GM18505 (cell line): ENCODE measurements at regions not wholly inside any gene's neighbourhood (a gene's known extent, or its start where the extent isn't known, plus 50 kb on each side); places are given as distances from the start of the nearest gene placed in this dataset.
"Not testable (repeated sequence)": the region's sequence is repeated elsewhere in the genome, so short reads cannot be mapped to it uniquely, and the experiment has no call there.

Source experiments
- ATAC-seq: cut with Tn5 transposase; IDR thresholded peaks from one replicate; pipeline ENCODE4 v1.9.1; 2021; ENCODE audit not compliant: unreplicated experiment
- POLR2A ChIP-seq: IDR thresholded peaks from 4 replicates; pipeline ENCODE4 v1.6.1; 2011; ENCODE audit warnings: borderline replicate concordance; ENCODE audit not compliant: insufficient read depth, insufficient read length; ENCODE audit errors: extremely low read depth

DNA sequence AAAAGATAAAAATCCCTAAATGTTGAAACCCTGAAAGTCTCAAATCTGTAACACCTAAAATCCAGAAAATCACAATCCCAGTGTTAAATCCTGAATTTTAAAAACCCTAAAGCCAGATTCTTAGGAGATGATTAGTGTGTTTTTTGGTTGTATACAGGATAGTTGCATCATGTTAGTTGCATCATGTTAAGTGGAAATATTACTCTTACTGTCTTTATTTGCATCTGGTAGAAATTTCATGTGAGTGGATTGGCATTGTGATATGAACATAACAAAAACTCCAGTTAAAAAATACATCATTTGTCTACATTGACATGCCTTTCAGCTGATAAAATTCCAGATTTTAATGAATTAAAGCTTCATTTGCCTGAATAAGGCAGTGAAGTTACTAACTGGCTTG is 683.1 kb upstream of the ACVR2A start:
- ATAC-seq = no peak
- no peak for TF ChIP-seq POLR2A

DNA sequence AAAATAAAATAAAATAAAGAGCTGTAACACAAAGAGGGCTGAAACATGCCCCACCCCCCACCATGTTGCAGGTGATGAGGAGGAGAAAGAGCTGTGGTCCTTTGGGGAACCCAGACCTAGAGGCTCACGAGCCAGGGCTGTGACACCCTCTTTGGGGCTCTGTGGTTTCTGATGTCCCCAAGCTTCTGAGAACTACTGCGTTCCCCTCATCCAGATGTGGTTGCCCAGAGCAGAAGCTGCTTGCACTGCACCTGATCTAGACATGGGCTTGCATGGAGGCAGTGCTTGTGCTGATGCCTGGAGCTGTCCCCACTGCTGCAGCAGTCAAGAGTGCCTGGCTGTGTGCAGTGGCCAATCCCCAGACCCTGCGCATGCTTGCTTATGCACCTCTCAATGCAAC is 687.9 kb upstream of the ACVR2A start:
- ATAC-seq = no peak
- TF ChIP-seq POLR2A = no peak

DNA sequence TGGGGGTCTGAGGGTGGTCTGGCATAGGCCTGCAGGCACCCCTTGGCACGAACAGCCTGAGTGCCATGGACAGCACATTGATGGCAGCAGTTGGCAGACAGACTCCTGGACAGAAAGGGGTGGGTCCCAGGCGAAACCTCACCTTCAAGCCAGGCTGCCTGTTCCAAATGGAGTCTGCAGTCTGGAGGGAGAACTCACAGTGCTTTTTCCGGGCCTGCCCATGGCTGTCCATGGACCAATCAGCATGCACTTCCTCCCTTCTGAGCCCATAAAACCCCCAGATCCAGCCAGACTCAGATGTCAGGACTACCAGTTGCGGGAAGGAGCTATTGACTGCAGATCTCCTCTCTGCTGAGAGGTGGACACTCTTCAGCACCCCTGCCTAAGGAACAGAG is 694.6 kb upstream of the ACVR2A start:
- no peak for TF ChIP-seq POLR2A
- no peak for ATAC-seq

DNA sequence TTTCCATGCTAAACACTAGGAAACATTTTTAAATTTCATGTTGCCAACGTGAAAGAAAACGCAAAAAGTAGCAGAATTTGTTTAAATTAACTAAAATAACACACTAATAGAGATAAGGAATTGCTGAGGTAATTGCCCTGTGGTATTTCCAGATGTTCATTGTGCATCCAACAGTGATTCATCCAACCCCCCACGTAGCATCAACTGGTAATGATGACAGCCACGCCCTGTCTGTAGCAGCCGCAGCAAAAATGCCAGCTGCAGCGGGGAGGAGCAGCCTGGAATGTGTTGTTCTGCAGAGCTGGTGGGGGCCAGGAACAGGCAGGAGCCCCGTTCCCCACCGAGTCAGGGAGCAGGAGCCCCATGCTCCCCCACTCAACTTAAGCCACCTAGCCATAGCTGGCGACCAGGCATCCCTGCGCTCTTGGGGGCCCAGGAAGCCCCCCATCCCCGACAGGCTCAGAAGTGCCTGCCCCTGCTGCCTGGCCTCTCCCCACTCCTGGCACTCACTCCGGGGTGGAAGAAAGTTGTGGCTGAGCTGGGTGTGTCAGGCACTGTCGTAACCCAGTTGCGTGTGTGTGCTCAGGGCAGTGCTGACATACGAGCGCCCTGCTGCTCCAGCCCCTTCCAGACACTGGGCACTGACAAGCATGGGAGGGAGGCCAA is 695.1 kb upstream of the ACVR2A start:
- TF ChIP-seq POLR2A = no peak

DNA sequence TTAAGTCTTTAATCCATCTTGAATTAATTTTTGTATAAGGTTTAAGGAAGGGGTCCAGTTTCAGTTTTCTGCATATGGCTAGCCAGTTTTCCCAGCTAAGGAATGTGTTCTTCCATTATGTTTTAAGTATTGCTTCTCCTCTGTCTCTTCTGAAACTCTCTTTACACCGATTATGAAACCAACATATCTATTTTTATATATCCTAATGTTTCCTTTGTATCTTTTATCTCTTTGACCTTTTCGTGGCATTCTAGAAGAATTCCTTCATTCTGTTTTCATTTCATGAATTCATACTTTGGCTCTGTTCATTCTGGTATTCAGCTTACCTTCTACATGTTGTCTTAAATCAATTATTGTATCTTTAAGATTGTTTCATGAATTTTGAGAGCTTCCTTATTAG is 697.0 kb upstream of the ACVR2A start:
- TF ChIP-seq POLR2A = no peak
- ATAC-seq = no peak

More for the DNA sequence above, 695.1 kb upstream of the ACVR2A start:
- ATAC-seq = no peak

DNA sequence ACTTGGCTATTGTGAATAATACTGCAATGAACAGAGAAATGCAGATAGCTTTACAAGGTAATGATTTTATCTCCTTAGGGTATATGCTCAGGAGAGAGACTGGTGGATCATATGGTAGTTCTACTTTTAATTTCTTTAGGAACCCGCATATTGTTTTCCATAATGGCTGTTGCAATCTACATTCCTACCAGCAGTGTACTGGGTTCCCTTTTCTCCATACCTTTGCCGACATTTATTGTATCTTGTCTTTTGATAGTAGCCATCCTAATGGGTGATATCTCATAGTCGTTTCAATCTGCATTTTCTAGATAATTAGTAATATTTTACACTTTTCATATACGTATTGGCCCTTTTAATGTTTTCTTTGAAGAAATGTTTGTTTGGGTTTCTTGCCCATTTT is 702.9 kb upstream of the ACVR2A start:
- TF ChIP-seq POLR2A = no peak

DNA sequence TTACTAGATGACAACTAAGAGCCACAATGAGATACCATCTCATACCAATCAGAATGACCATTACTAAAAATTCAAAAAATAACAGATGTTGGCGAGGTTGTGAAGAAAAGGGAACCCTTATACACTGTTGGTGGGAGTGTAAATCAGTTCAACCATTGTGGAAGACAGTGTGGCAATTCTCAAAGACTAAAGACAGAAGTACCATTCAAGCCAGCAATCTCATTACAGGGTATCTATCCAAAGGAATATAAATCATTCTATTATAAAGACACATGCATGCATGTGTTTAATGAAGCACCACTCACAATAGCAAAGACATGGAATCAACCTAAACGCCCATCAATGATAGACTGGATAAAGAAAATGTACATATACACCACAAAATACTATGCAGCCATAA is 705.1 kb upstream of the ACVR2A start:
- ATAC-seq = not testable (repeated sequence)

More for the DNA sequence above, 702.9 kb upstream of the ACVR2A start:
- no peak for ATAC-seq

DNA sequence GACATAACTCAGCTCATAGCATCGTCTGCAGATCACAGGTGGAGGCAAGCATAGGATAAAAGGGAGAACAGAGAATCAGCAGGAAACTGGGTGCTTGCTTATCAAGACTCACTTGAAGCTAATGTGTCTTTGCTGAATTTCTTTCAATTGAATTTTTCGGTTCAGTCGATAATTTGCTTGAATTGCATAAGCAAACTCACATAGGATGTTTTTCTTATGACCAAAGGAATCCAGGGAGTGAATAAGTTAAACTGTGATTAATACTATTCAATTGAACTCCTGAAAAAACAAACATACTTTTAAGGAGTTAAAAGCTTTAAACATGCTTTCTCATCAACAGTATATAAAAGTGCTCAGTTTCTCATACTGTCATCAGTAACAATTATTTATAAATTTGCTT is 707.1 kb upstream of the ACVR2A start:
- TF ChIP-seq POLR2A = no peak
- ATAC-seq = no peak

DNA sequence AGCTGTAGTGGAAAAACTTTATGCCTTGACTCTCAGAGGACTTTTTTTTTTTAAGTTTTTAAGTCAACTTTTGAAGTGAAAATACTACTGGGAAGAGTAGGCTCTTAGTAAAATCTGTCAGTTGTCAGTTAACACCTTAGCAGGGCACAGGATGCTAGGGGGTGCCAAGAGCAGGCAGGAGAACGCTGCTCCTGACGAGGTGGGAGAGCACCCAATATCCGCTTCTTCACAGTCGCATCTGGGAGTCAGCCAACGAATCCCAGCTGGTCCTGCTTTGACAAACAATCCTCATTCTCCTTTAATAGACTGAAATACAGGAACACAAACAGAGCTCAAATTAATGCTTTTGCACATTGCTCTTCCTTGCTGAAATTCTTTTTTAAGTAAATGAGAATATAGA is 709.5 kb upstream of the ACVR2A start:
- no peak for TF ChIP-seq POLR2A
- no peak for ATAC-seq

DNA sequence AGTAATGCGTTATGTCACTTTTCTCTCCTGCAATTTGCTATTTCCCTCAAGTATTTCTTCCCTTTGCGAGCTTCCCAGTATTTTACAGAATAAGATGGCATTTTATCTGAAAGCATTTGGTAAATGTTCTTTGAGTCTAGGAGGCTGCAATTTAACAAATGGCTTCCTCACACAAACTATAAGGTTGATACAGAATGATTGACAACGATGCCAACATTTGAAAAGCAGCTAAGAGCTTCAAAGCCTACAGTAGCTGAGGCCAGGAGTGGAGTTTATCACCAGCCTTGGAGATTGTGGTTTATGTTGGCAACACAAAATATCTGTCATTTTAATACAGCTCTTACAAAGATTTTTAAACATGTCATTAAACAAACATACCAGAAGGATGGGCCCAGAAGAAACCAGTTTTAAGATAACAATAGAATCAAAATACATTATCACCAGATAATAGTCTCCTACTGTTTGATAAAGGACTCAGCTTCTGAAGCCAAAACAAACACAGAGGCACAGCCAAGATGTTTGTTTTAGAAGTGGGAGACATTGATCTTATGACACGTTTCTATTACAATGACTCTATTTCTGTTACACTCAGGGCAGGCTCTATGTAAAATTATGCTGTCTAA is 711.4 kb upstream of the ACVR2A start:
- ATAC-seq = no peak
- TF ChIP-seq POLR2A = no peak

DNA sequence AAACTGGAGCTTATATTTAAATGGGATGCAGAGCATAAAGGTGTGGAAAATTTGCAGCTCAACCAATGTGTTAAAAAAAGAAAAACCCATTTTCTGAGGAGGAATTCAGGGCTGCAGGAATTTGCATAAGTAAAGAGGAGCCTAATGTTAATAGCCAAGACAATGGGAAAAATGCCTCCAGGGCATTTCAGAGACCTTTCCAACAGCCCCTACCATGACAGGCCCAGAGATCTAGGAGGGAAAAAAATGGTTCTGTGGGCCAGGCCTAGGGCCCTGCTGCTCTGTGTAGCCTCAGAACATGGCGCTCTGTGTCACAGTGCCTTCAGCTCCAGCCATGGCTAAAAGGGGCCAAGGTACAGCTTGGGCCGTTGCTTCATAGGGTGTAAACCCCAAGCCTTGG is 719.7 kb upstream of the ACVR2A start:
- no peak for ATAC-seq
- TF ChIP-seq POLR2A = no peak

DNA sequence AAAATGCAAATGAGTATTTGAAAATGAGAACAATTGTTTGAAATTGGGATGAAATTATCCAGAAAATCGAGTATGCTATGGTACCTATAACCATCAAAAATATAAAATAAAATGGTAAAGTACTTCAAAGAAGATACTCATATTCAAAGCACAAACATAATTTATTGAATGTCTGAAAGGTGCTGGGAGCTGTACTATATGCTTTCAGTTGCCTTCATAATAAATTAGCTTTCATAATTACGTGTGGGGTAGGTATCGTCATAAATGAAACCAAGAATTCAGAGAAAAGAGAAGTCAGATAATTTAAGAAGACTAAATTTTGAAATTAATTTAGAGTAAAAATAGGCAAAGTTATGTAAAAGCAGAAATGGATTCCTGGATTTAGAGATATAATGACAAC is 721.9 kb upstream of the ACVR2A start:
- no peak for TF ChIP-seq POLR2A
- no peak for ATAC-seq

DNA sequence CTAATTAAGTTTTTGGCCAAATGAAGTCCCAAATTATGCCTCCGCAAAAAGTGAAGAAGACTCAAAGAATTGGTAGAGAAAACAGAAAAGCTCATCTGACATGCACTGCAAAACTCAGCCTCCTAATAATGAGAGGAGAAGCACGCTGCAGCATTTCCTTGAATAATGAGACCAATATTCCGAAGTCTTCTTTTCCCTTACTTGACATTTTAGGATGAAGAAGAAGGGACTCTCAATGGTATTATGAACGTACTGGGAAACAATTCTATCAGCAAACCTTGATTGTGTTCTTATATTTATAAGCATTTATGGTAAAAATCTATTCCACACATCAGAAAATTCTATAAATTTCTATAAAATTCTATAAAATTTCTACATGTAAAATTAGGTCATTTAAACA is 733.9 kb upstream of the ACVR2A start:
- TF ChIP-seq POLR2A = no peak
- no peak for ATAC-seq

DNA sequence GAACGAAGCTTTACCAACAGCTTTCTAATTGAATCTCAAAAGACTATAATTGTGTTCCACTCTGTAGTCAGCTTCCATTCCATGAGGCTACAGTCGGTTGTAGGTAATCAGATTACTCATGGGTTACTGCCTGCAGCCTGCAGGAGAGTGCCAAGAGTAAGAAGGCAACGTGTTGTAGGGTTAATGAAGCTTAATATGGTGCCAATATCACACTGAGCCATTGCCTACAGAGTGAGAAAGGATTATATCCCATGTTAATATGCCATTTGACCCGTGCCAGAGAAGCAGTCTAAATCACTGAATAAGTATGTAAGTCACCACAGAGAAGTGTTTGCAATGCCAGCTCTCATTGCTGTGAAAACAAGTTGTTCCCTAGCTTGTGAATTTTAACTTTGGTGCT is 734.5 kb upstream of the ACVR2A start:
- no peak for TF ChIP-seq POLR2A
- ATAC-seq = no peak

DNA sequence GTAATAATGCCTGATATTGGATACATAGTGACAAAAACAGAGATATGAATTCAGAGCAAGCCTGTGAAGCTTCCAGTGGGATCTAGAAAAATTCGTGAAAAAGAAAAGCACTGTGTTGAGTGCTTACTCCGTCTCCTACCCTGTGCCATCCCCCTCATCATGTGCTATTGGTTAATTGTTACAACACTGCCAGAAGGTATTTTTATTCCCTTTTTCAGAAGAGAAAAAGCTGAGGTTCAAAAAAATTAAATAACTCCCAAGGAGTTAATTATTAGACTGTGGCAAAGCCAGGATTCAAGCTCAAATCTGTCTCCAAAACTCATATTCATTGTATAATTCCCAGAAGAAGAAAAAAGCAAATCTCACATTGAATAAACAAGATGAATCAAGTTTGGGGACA is 735.5 kb upstream of the ACVR2A start:
- ATAC-seq = no peak
- no peak for TF ChIP-seq POLR2A
